Sigmoid colon (tissue), 6 donors: ENCODE measurements at regions not wholly inside any gene's neighbourhood (a gene's known extent, or its start where the extent isn't known, plus 50 kb on each side); places are given as distances from the start of the nearest gene placed in this dataset.
"Not testable (repeated sequence)": the region's sequence is repeated elsewhere in the genome, so short reads cannot be mapped to it uniquely, and the experiment has no call there.

Experiments
- DNase-seq: peaks from one replicate; pipeline ENCODE4 v3.0.0-alpha.2; 2019
- H3K27ac ChIP-seq, 4 donors: fragments of 200-600 bp; sonication (generic); one replicate each; pipeline ENCODE4 v1.5.1; 2016 to 2019; ENCODE audit warnings: mild to moderate bottlenecking in 1 of 4
- H3K27me3 ChIP-seq, 3 donors: fragments of 200-600 bp; sonication (generic); one replicate each; pipeline ENCODE4 v1.5.1; 2019; ENCODE audit warnings: mild to moderate bottlenecking in 1 of 3
- H3K36me3 ChIP-seq, 4 donors: fragments of 200-600 bp; sonication (generic); one replicate each; pipeline ENCODE4 v1.5.1; 2016 to 2019
- H3K4me1 ChIP-seq, 4 donors: fragments of 200-600 bp; sonication (generic); one replicate each; pipeline ENCODE4 v1.5.1; 2017 to 2019
- H3K4me3 ChIP-seq, 4 donors: fragments of 200-600 bp; sonication (generic); one replicate each; pipeline ENCODE4 v1.5.1; 2017 to 2019; ENCODE audit warnings: mild to moderate bottlenecking in 2 of 4, moderate library complexity in 1 of 4
- H3K9me3 ChIP-seq, 4 donors: fragments of 200-600 bp in 3 of 4; sonication (generic) in 3 of 4; one replicate each; pipeline versions ENCODE4 v1.5.1 to v1.6.1; 2013 to 2019
- EP300 ChIP-seq, 4 donors: sonication (generic); formaldehyde crosslinking; IDR thresholded peaks; one replicate each; pipeline ENCODE4 v1.6.1; 2017; ENCODE audit warnings: antibody characterized with exemption in 4 of 4
- POLR2A ChIP-seq, 2 donors: fragments of 450-650 bp; IDR thresholded peaks; one replicate each; pipeline ENCODE4 v1.6.1; 2016; ENCODE audit warnings: antibody characterized with exemption in 2 of 2, mild to moderate bottlenecking in 2 of 2, moderate library complexity in 2 of 2
- POLR2AphosphoS5 ChIP-seq, 4 donors: sonication (generic); formaldehyde crosslinking; IDR thresholded peaks; one replicate each; pipeline ENCODE4 v1.6.1; 2017; ENCODE audit warnings: antibody characterized with exemption in 4 of 4
- WGBS, 2 donors: extraction: QIAGEN DNeasy Blood & Tissue Kit; methylation state at CpG; one replicate each; pipeline ENCODE4 v1.1.7; 2013; 5-methylcytosine and 5-hydroxymethylcytosine counted together
- intact Hi-C: fragments of 100-400 bp; cut with DNase I; formaldehyde crosslinking; loops from one replicate; pipeline ENCODE4 v1.15.1; 2023
- TF ChIP-seq, protein P1 (sequence below), 4 experiments: fragments of 450-650 bp in 3 of 4; fragments of 200-600 bp in 1 of 4; IDR thresholded peaks; one replicate each; pipeline ENCODE4 v1.5.1; 2016 to 2019; ENCODE audit warnings: antibody characterized with exemption in 4 of 4, mild to moderate bottlenecking in 3 of 4, moderate library complexity in 2 of 4
- donor health status: healthy with polysubstance abuse.
- donor health status: healthy.

DNA sequence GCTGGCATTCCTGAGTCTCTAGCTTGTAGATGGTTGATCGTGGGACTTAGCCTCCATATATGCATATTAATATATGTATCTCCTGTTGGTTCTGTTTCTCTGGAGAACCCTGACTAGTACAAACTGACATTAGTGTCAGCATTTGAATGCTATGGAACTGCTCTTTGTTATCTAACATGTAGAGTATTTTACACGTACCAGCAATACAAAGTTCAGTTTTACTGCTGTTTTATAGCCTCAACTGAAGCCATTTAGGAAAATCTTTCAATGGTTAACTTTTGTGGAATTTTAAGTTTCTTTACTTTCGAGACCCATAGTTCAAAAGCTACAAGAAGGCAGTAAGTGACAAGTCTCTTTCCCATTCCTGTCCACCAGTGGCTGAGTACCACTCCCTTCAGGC is 418.4 kb downstream of the NUP35 start:
- H3K4me3 ChIP-seq, result no peak overlapping the region
- intact Hi-C loops, result no loop called here
- 21 to 64% methylated on average over 3 of the region's 3 CpGs for WGBS, 2 donors
- no peak overlapping the region for H3K27ac ChIP-seq
- no peaks in the 10 kb centered on the region for H3K36me3 ChIP-seq
- DNase-seq, result no peak
- H3K27me3 ChIP-seq, result no peaks in the 10 kb centered on the region
- TF ChIP-seq, protein P1, sequence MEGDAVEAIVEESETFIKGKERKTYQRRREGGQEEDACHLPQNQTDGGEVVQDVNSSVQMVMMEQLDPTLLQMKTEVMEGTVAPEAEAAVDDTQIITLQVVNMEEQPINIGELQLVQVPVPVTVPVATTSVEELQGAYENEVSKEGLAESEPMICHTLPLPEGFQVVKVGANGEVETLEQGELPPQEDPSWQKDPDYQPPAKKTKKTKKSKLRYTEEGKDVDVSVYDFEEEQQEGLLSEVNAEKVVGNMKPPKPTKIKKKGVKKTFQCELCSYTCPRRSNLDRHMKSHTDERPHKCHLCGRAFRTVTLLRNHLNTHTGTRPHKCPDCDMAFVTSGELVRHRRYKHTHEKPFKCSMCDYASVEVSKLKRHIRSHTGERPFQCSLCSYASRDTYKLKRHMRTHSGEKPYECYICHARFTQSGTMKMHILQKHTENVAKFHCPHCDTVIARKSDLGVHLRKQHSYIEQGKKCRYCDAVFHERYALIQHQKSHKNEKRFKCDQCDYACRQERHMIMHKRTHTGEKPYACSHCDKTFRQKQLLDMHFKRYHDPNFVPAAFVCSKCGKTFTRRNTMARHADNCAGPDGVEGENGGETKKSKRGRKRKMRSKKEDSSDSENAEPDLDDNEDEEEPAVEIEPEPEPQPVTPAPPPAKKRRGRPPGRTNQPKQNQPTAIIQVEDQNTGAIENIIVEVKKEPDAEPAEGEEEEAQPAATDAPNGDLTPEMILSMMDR (IDR thresholded peaks at IDR 0.05), result no peak
- TF ChIP-seq POLR2AphosphoS5 (IDR thresholded peaks at IDR 0.05), result no peak
- TF ChIP-seq EP300 (IDR thresholded peaks at IDR 0.05), result no peak
- TF ChIP-seq POLR2A (IDR thresholded peaks at IDR 0.05), result no peak
- H3K4me1 ChIP-seq, result peaks cover 0 to 10% (median 8%) of the 10 kb centered on the region in 4 donors
- H3K9me3 ChIP-seq, result peaks cover 0 to 5% (median 0%) of the 10 kb centered on the region in 4 donors

DNA sequence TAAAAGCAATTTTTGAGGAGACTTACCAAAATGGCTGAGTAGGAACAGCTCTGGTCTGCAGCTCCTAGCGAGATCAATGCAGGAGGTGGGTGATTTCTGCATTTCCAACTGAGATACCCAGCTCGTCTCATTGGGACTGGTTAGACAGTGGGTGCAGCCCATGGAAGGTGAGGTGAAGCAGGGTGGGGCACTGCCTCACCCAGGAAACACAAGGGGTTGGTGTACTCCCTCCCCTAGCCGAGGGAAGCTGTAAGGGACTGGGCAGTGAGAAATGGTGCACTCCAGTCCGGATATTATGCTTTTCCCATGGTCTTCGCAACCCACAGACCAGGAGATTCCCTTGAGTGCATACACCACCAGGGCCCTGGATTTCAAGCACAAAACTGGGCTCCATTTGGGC is 419.0 kb downstream of the NUP35 start:
- peaks cover 0 to 5% (median 4%) of the 10 kb centered on the region in 4 donors for H3K4me1 ChIP-seq
- WGBS, 2 donors, result 22 to 76% methylated on average over 5 of the region's 5 CpGs
- no peaks in the 10 kb centered on the region for H3K27me3 ChIP-seq
- H3K27ac ChIP-seq, result no peak overlapping the region
- no peak overlapping the region for H3K4me3 ChIP-seq
- H3K36me3 ChIP-seq, result no peaks in the 10 kb centered on the region
- TF ChIP-seq, protein P1 (IDR thresholded peaks at IDR 0.05), result no peak
- intact Hi-C loops, result no loop called here
- no peak for DNase-seq
- H3K9me3 ChIP-seq, result peaks cover 0 to 5% (median 0%) of the 10 kb centered on the region in 4 donors

DNA sequence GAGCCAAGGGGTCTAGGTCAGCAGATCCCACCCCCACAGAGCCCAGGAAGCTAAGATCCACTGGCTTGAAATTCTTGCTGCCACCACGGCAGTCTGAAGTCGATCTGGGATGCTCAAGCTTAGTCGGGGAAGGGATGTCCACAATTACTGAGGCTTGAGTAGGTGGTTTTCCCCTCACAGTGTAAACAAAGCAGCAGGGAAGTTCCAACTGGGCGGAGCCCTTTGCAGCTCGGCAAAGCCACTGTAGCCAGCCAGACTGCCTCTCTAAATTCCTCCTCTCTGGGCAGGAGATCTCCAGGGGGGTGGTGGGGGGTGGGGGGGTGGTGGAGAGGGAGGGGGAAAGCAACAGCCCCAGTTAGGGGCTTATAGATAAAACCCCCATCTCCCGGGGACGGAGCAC is 419.5 kb downstream of the NUP35 start:
- intact Hi-C loops, result no loop called here
- no peaks in the 10 kb centered on the region for H3K27me3 ChIP-seq
- no peaks in the 10 kb centered on the region for H3K36me3 ChIP-seq
- WGBS, 2 donors, result 11 to 39% methylated on average over 7 of the region's 7 CpGs
- H3K9me3 ChIP-seq, result peaks cover 0 to 5% (median 0%) of the 10 kb centered on the region in 4 donors
- DNase-seq, result no peak
- no peaks in the 10 kb centered on the region for H3K4me1 ChIP-seq
- TF ChIP-seq, protein P1 (IDR thresholded peaks at IDR 0.05), result no peak
- TF ChIP-seq EP300 (IDR thresholded peaks at IDR 0.05) (no peak), POLR2A (IDR thresholded peaks at IDR 0.05) (no peak), POLR2AphosphoS5 (IDR thresholded peaks at IDR 0.05) (no peak)
- H3K27ac ChIP-seq, result no peak overlapping the region
- no peak overlapping the region for H3K4me3 ChIP-seq

DNA sequence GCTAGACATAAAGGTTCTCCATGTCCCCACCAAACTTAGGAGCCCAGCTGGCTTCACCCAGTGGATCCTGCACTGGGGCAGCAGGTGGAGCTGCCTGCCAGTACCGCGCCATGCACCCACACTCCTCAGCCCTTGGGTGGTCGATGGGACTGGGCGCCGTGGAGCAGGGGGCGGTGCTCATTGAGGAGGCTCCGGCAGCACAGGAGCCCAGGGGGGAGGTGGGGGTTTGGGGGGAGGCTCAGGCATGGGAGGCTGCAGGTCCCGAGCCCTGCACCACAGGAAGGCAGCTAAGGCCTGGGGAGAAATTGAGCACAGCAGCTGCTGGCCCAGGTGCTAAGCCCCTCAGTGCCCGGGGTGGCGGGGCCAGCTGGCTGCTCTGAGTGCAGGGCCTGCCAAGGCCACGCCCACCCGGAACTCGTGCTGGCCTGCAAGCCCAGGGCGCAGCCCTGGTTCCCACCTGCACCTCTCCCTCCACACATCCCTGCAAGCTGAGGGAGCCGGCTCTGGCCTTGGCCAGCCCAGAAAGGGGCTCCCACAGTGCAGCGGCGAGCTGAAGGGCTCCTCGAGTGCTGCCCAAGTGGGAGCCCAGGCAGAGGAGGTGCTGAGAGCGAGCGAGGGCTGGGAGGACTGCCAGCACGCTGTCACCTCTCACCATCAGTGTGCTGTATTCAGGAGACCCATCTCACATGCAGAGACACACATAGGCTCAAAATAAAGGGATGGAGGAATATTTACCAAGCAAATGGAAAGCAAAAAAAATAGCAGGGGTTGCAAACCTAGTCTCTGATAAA is 422.5 kb downstream of the NUP35 start:
- H3K4me3 ChIP-seq, H3K4me1 ChIP-seq, H3K36me3 ChIP-seq, H3K27ac ChIP-seq, H3K9me3 ChIP-seq, intact Hi-C loops, DNase-seq, H3K27me3 ChIP-seq: not testable (repeated sequence)
- WGBS, 2 donors, result 86 to 90% methylated on average over 21 of the region's 21 CpGs

DNA sequence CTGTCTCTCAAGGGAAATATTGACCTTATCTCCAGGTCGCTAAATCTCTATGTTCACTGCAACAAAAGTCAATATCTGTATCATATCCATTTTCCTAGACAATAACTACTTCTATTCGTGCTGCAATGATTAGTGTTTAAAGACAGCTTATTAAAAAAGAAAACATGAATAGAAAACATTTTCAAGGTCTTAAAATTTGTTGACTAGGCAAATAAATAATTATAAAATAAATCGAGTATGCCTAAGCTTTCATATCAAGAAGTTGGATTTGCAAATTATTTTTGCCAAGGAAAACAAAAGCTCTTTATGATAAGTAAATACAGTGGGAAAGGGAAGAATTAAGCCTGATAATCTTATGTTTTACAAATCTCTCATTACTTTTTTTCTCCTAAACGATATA is 428.5 kb downstream of the NUP35 start:
- Histone ChIP-seq H3K4me3 (no peak overlapping the region), H3K27ac (no peak overlapping the region), H3K9me3 (no peaks in the 10 kb centered on the region), H3K36me3 (no peaks in the 10 kb centered on the region), H3K27me3 (no peaks in the 10 kb centered on the region), H3K4me1 (no peaks in the 10 kb centered on the region)
- intact Hi-C loops, result no loop called here
- TF ChIP-seq EP300 (IDR thresholded peaks at IDR 0.05), result no peak
- TF ChIP-seq POLR2A (IDR thresholded peaks at IDR 0.05), result no peak
- no peak for TF ChIP-seq POLR2AphosphoS5 (IDR thresholded peaks at IDR 0.05)
- TF ChIP-seq, protein P1 (IDR thresholded peaks at IDR 0.05), result no peak
- 68 to 75% methylated on average over 4 of the region's 4 CpGs for WGBS, 2 donors
- DNase-seq, result no peak
